HepG2 (cell line): ENCODE measurements at regions not wholly inside any gene's neighbourhood (a gene's known extent, or its start where the extent isn't known, plus 50 kb on each side); places are given as distances from the start of the nearest gene placed in this dataset.

ENCODE experiments used
- ATAC-seq: fragments of 200-7000 bp; cut with Tn5 transposase; 3 replicates; pipeline ENCODE4 v1.9.1; 2020; ENCODE audit warnings: mild to moderate bottlenecking, moderate library complexity
- BruUV-seq: library from RNA; stranded (reverse); fragments of 400-500 nt; replicated peaks from 2 replicates; lab custom pipeline; 2021; lab: Mats Ljungman, UMichigan
- CTCF ChIA-PET: fragments of 300-600 bp; formaldehyde crosslinking; extraction: SDS; loops from one replicate; lab custom pipeline; 2021; ENCODE audit warnings: low total read pairs, inconsistent platforms, low intra/inter-chr PET ratio; lab: Yijun Ruan, JAX
- POLR2A ChIA-PET: fragments of 350-600 bp; sonication (Branson Sonifier 250); formaldehyde crosslinking; loops from one replicate; lab custom pipeline; 2020; ENCODE audit warnings: antibody characterized with exemption, inconsistent platforms; lab: Yijun Ruan, JAX
- DNase-seq: peaks from one replicate; pipeline ENCODE4 v3.0.0-alpha.2; 2015; ENCODE audit warnings: low spot score
- FAIRE-seq: peaks from 3 replicates; lab custom pipeline; 2011; peaks lifted over from hg19 to GRCh38; lab: Jason Lieb, UNC
- H2AFZ ChIP-seq: one replicate; pipeline ENCODE4 v1.6.1; 2011; ENCODE audit warnings: low read length, inconsistent platforms
- H3K27ac ChIP-seq: fragments of 300-600 bp; 3 replicates; pipeline ENCODE4 v1.8.0; 2011; ENCODE audit warnings: mixed run types, mild to moderate bottlenecking, mixed read lengths, low read length, inconsistent platforms; ENCODE audit not compliant: insufficient read depth; ENCODE audit errors: extremely low read length
- H3K27me3 ChIP-seq, 2 experiments: fragments of 200-600 bp in 1 of 2; 2 replicates in 1 of 2; 3 replicates in 1 of 2; pipeline versions ENCODE4 v1.6.0 to v1.8.0; 2011; ENCODE audit warnings: low read length in 2 of 2, mild to moderate bottlenecking in 2 of 2, moderate library complexity in 2 of 2, inconsistent platforms in 1 of 2; ENCODE audit not compliant: insufficient read depth in 2 of 2, control insufficient read depth in 1 of 2
- H3K36me3 ChIP-seq, 2 experiments: fragments of 200-600 bp in 1 of 2; replicated peaks in 1 of 2; 2 replicates in 1 of 2; 3 replicates in 1 of 2; pipeline versions ENCODE4 v1.5.1 to v1.8.0; 2011; ENCODE audit warnings: low read length in 2 of 2, inconsistent platforms in 1 of 2; ENCODE audit not compliant: insufficient read depth in 2 of 2, control insufficient read depth in 1 of 2
- H3K4me1 ChIP-seq: 2 replicates; pipeline ENCODE4 v1.5.1; 2012; ENCODE audit warnings: low read length, inconsistent platforms; ENCODE audit not compliant: insufficient read depth
- H3K4me2 ChIP-seq: 2 replicates; pipeline ENCODE4 v1.6.0; 2011; ENCODE audit warnings: low read depth, low read length, inconsistent platforms
- H3K4me3 ChIP-seq, 3 experiments: fragments of 200-600 bp in 1 of 3; sonication (generic), shearing (Covaris generic) in 1 of 3; replicated peaks in 1 of 3; 2 replicates each; pipeline ENCODE4 v1.5.1; 2011 to 2016; ENCODE audit warnings: low read length in 3 of 3, inconsistent platforms in 2 of 3, low read depth in 2 of 3, mild to moderate bottlenecking in 2 of 3, control low read depth in 1 of 3, mixed read lengths in 1 of 3; ENCODE audit not compliant: insufficient read depth in 1 of 3
- H3K79me2 ChIP-seq: one replicate; pipeline ENCODE4 v1.6.1; 2011; ENCODE audit warnings: low read length, inconsistent platforms; ENCODE audit not compliant: insufficient read depth
- H3K9ac ChIP-seq: 2 replicates; pipeline ENCODE4 v1.6.0; 2011; ENCODE audit warnings: mild to moderate bottlenecking, low read depth, low read length, inconsistent platforms; ENCODE audit not compliant: insufficient read depth
- H3K9me3 ChIP-seq: 2 replicates; pipeline ENCODE4 v1.5.1; 2012; ENCODE audit warnings: mild to moderate bottlenecking, low read length
- H4K20me1 ChIP-seq: 2 replicates; pipeline ENCODE4 v1.6.0; 2011; ENCODE audit warnings: inconsistent platforms, mild to moderate bottlenecking, low read length, moderate library complexity; ENCODE audit not compliant: insufficient read depth
- DPF2 ChIP-seq: sonication (generic); formaldehyde crosslinking; IDR thresholded peaks from 2 replicates; pipeline ENCODE4 v1.4.0; 2020; ENCODE audit warnings: mild to moderate bottlenecking, low read depth, missing genetic modification reagents, borderline replicate concordance
- HDAC1 ChIP-seq: sonication (generic); formaldehyde crosslinking; IDR thresholded peaks from 2 replicates; pipeline ENCODE4 v1.5.1; 2020; ENCODE audit warnings: mild to moderate bottlenecking, missing genetic modification reagents
- HNF1A ChIP-seq, 2 experiments: sonication (generic) in 1 of 2; formaldehyde crosslinking in 1 of 2; IDR thresholded peaks; 2 replicates each; pipeline versions ENCODE4 v1.4.0 to v1.6.1; 2016 to 2020; ENCODE audit warnings: borderline replicate concordance in 1 of 2, low read depth in 1 of 2, mild to moderate bottlenecking in 1 of 2, missing genetic modification reagents in 1 of 2
- IKZF1 ChIP-seq: fragments of 450-650 bp; IDR thresholded peaks from 2 replicates; pipeline ENCODE4 v1.7.1; 2016
- MIXL1 ChIP-seq: IDR thresholded peaks from 2 replicates; pipeline ENCODE4 v1.6.1; 2016
- NR2F1 ChIP-seq, 2 experiments: fragments of 450-650 bp in 1 of 2; formaldehyde crosslinking in 1 of 2; IDR thresholded peaks; 2 replicates each; pipeline versions ENCODE4 v1.5.0 to v1.6.1; 2016 to 2020; ENCODE audit warnings: mild to moderate bottlenecking in 1 of 2, missing compliant biosample characterization in 1 of 2, missing genetic modification reagents in 1 of 2, moderate library complexity in 1 of 2
- PCBP2 ChIP-seq: fragments of 200-400 bp; formaldehyde crosslinking; optimal IDR thresholded peaks from 2 replicates; pipeline ENCODE3; 2018; ENCODE audit warnings: low read length, low read depth; ENCODE audit not compliant: poor library complexity, severe bottlenecking
- POGZ ChIP-seq: sonication (generic); formaldehyde crosslinking; IDR thresholded peaks from 2 replicates; pipeline ENCODE4 v1.4.0; 2020; ENCODE audit warnings: mild to moderate bottlenecking, missing genetic modification reagents
- SMYD3 ChIP-seq: sonication (generic); formaldehyde crosslinking; IDR thresholded peaks from 2 replicates; pipeline ENCODE4 v1.8.1; 2023; ENCODE audit warnings: mild to moderate bottlenecking, missing genetic modification reagents
- SNAPC4 ChIP-seq: sonication (generic); formaldehyde crosslinking; IDR thresholded peaks from 2 replicates; pipeline ENCODE4 v1.4.0; 2020; ENCODE audit warnings: mild to moderate bottlenecking, missing genetic modification reagents
- TFE3 ChIP-seq: IDR thresholded peaks from 2 replicates; pipeline ENCODE4 v1.6.1; 2016
- ZSCAN30 ChIP-seq: sonication (generic); formaldehyde crosslinking; IDR thresholded peaks from 2 replicates; pipeline ENCODE4 v1.5.0; 2020; ENCODE audit warnings: mild to moderate bottlenecking, missing genetic modification reagents
- WGBS: methylation state at CpG from one replicate; pipeline ENCODE4 v1.1.6; 2017; ENCODE audit warnings: low lambda C conversion rate; 5-methylcytosine and 5-hydroxymethylcytosine counted together
- in situ Hi-C: cut with HindIII; loops from 2 replicates; pipeline ENCODE4 v1.10.0; 2017; ENCODE audit warnings: low pct_unique_long_range_greater_than_20kb; ENCODE audit not compliant: extremely low pct_ligation_motif_present
- intact Hi-C: fragments of 100-400 bp; cut with micrococcal nuclease; formaldehyde crosslinking; loops from one replicate; pipeline ENCODE4 v1.10.0; 2022; ENCODE audit not compliant: unreplicated experiment

- H3K4me2 ChIP-seq = peak overlapping the region; percentile 48
- peak; percentile 85 for ATAC-seq
- H3K4me3 ChIP-seq = no peak overlapping the region; a peak in 1 of 6 replicates
- in situ Hi-C loops = no loop called here
- no peaks in the 10 kb centered on the region for H4K20me1 ChIP-seq
- 2% methylated on average over 2 of the region's 2 CpGs for WGBS
- peak overlapping the region; percentile 79 for H3K27ac ChIP-seq
- no TSS peak for BruUV-seq
- ChIA-PET POLR2A (interaction anchor here (0.7 to 2.5 kb wide), 7 partner anchors 10 to 331 kb away, joined by 3 to 17 read pairs (median 5); partner anchors contain the start of gene IBTK), CTCF (no interaction called here)
- intact Hi-C loops = loop anchor here (2.0 to 10.0 kb wide), 4 partner anchors 93 to 332 kb away; partner anchors contain the start of genes IBTK and TENT5A
- no peaks in the 10 kb centered on the region for H3K27me3 ChIP-seq
- peak; percentile 96 for DNase-seq
- no peaks in the 10 kb centered on the region for H3K36me3 ChIP-seq
- H3K79me2 ChIP-seq = peaks cover 2% of the 10 kb centered on the region
- no peak overlapping the region for H2AFZ ChIP-seq
- peak; percentile 57 for FAIRE-seq
- H3K9me3 ChIP-seq = no peaks in the 10 kb centered on the region
- peak overlapping the region; percentile 52 for H3K9ac ChIP-seq
- H3K4me1 ChIP-seq = peaks cover 84% of the 10 kb centered on the region
- TF ChIP-seq HDAC1 (CRISPR knock-in tag) (0 out of 2 replicates have a peak, but pooled peaks have one; percentile 19), PCBP2 (no peak), TFE3 (CRISPR knock-in tag) (0 out of 2 replicates have a peak, but pooled peaks have one; percentile 37), ZSCAN30 (no peak), SMYD3 (CRISPR knock-in tag) (no peak), MIXL1 (CRISPR knock-in tag) (no peak; the same call in none of the 2 replicates), DPF2 (CRISPR knock-in tag) (peak; percentile 50; the same call in 1 of the 2 replicates), SNAPC4 (CRISPR knock-in tag) (no peak), NR2F1 (CRISPR knock-in tag; IDR thresholded peaks at IDR 0.05) (no peak), IKZF1 (no peak), HNF1A (IDR thresholded peaks at IDR 0.05; ENCODE audit: low read depth) (peak; percentile 64), HNF1A (CRISPR knock-in tag; IDR thresholded peaks at IDR 0.05; ENCODE audit: borderline replicate concordance) (peak; percentile 86; the same call in 1 of the 2 replicates), POGZ (CRISPR knock-in tag) (0 out of 2 replicates have a peak, but pooled peaks have one; percentile 45)
These were observed 163.1 kb downstream of the IBTK start for GRCh38 chr6:82084324-82084920.
